CD4-positive, CD25-positive, alpha-beta regulatory T cell (primary cell): ENCODE measurements at regions not wholly inside any gene's neighbourhood (a gene's known extent, or its start where the extent isn't known, plus 50 kb on each side); places are given as distances from the start of the nearest gene placed in this dataset.

ENCODE experiments used
- ATAC-seq, 2 donors: fragments of 150-1000 bp; cut with Tn5 transposase; one replicate each; pipeline ENCODE4 v1.10.0; 2021; ENCODE audit warnings: low read depth in 2 of 2, moderate number of reproducible peaks in 2 of 2, moderate library complexity in 1 of 2
- DNase-seq, 3 donors: peaks; one replicate each; pipeline versions ENCODE4 v3.0.0 to v3.0.0-alpha.2; 2012 to 2022; ENCODE audit warnings: mixed read lengths in 1 of 3
- H3K27ac ChIP-seq: one replicate; pipeline ENCODE4 v1.7.0; 2013; ENCODE audit warnings: mild to moderate bottlenecking, low read length; ENCODE audit not compliant: insufficient read depth, poor library complexity, severe bottlenecking
- H3K27me3 ChIP-seq: one replicate; pipeline ENCODE4 v1.7.0; 2013; ENCODE audit warnings: low read length; ENCODE audit not compliant: control insufficient read depth, insufficient read depth
- H3K36me3 ChIP-seq: one replicate; pipeline ENCODE4 v1.7.0; 2013; ENCODE audit warnings: mild to moderate bottlenecking, low read length, moderate library complexity; ENCODE audit not compliant: control insufficient read depth, insufficient read depth
- H3K4me1 ChIP-seq: 2 replicates; pipeline ENCODE4 v1.7.0; 2013; ENCODE audit warnings: mild to moderate bottlenecking, low read length; ENCODE audit not compliant: insufficient read depth, control insufficient read depth, poor library complexity, severe bottlenecking
- H3K4me3 ChIP-seq: one replicate; pipeline ENCODE4 v1.7.0; 2013; ENCODE audit warnings: low read depth, mild to moderate bottlenecking, low read length, moderate library complexity
- H3K9me3 ChIP-seq, 2 experiments: 1 replicate in 1 of 2; 2 replicates in 1 of 2; pipeline ENCODE4 v1.7.0; 2013; ENCODE audit warnings: low read length in 2 of 2, mild to moderate bottlenecking in 1 of 2, moderate library complexity in 1 of 2; ENCODE audit not compliant: control insufficient read depth in 2 of 2
- H3K27ac Mint-ChIP-seq, 3 donors: one replicate each; pipeline ENCODE4 v1.8.0; 2020 to 2022; ENCODE audit warnings: mild to moderate bottlenecking in 3 of 3, mixed read lengths in 3 of 3, moderate library complexity in 2 of 3
- H3K27me3 Mint-ChIP-seq: one replicate; pipeline ENCODE4 v1.8.0; 2022; ENCODE audit warnings: mild to moderate bottlenecking, mixed read lengths
- H3K36me3 Mint-ChIP-seq: one replicate; pipeline ENCODE4 v1.8.0; 2020; ENCODE audit warnings: mixed read lengths
- H3K4me1 Mint-ChIP-seq, 4 donors: one replicate each; pipeline ENCODE4 v1.8.0; 2020 to 2022; ENCODE audit warnings: mixed read lengths in 4 of 4, mild to moderate bottlenecking in 1 of 4
- H3K4me3 Mint-ChIP-seq, 4 donors: one replicate each; pipeline ENCODE4 v1.8.0; 2020 to 2022; ENCODE audit warnings: mild to moderate bottlenecking in 4 of 4, mixed read lengths in 4 of 4, moderate library complexity in 3 of 4
- H3K9me3 Mint-ChIP-seq, 7 donors: one replicate each; pipeline ENCODE4 v1.8.0; 2020 to 2022; ENCODE audit warnings: mixed read lengths in 7 of 7, mild to moderate bottlenecking in 3 of 7, moderate library complexity in 2 of 7

DNA sequence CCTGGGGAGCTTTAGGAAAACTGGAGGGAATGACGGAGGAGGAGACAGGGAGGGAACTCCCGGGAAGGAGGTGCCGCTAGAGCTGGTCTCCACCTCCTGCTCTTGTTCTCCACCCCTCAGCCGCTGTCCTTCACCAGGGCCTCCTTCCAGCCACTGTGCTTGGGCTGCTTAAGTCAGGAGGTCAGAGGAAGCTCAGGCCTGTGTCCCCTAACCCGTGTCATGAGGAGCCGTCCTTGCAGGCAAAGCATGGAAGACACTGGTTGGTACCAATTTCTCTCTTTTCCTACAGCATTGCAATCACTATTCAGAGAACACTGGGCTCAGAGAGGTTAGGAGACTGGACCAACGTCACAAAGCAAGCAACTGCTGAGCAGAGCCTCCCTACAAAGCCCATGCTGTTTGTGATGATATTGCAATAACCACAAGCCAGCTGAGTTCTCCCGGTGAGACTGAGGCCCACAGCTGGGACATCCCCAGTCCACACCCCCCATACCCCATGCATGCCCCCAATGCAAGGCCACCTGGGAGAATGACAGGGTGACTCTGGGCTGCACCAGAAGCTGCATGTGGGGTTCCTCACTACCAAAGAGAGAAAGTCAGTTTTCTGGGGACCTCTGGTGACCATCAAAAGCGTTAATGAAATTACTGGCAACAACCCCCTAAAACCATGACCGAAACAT, 427.5 kb downstream of the NPHP4 start:
- H3K4me3 ChIP-seq = no peak overlapping the region
- peaks cover 0 to 3% of the 10 kb centered on the region in 2 experiments for H3K9me3 ChIP-seq
- H3K9me3 Mint-ChIP-seq = peaks cover 0 to 9% (median 2%) of the 10 kb centered on the region in 7 donors
- no peaks in the 10 kb centered on the region for H3K4me1 Mint-ChIP-seq
- no peaks in the 10 kb centered on the region for H3K4me1 ChIP-seq
- no peaks in the 10 kb centered on the region for H3K36me3 Mint-ChIP-seq
- H3K27ac Mint-ChIP-seq = no peak overlapping the region
- no peak for ATAC-seq
- H3K36me3 ChIP-seq = no peaks in the 10 kb centered on the region
- no peak overlapping the region for H3K4me3 Mint-ChIP-seq
- H3K27ac ChIP-seq = no peak overlapping the region
- H3K27me3 Mint-ChIP-seq = no peaks in the 10 kb centered on the region
- no peaks in the 10 kb centered on the region for H3K27me3 ChIP-seq
- no peak for DNase-seq

DNA sequence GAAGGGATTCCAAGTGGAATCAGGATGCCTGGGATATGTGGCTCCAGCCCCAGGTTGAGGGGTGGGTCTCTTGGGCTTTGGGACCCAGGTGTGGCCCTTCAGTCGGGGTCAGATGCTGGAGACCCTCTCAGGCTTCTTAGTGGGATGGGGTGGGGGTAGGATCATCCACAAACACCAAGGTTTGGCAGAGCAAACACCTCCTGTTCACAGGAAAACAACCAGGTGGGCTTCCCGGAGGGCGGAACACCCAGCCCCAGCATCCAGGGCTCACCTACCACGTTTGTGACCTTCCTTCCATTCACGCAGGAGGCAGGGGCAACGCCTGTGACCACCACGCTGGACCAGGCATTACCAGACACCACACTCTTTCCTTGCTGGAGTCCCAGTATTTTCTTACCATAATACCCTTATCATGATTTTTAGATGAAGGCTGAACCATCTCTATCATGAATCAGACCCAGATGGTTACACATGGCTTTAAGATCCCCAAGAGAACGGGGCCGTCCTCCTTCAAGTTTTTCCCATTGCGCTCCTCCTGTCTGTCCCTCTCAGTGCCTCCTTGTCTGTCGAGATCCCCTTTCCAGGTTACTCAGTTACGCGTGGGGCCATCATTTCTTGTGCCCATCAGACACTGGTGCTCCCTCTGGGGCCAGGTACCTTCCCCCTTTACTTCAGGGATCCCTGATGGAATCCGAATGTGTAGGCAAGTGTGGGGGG, 428.2 kb downstream of the NPHP4 start:
- no peak overlapping the region for H3K4me3 Mint-ChIP-seq
- DNase-seq = no peak
- Histone ChIP-seq H3K4me3 (no peak overlapping the region), H3K36me3 (no peaks in the 10 kb centered on the region), H3K4me1 (no peaks in the 10 kb centered on the region), H3K27ac (no peak overlapping the region), H3K27me3 (no peaks in the 10 kb centered on the region), H3K9me3 (no peaks in the 10 kb centered on the region)
- peaks cover 0 to 7% (median 2%) of the 10 kb centered on the region in 7 donors for H3K9me3 Mint-ChIP-seq
- ATAC-seq = no peak
- no peak overlapping the region for H3K27ac Mint-ChIP-seq
- H3K36me3 Mint-ChIP-seq = no peaks in the 10 kb centered on the region
- H3K27me3 Mint-ChIP-seq = no peaks in the 10 kb centered on the region
- no peaks in the 10 kb centered on the region for H3K4me1 Mint-ChIP-seq

DNA sequence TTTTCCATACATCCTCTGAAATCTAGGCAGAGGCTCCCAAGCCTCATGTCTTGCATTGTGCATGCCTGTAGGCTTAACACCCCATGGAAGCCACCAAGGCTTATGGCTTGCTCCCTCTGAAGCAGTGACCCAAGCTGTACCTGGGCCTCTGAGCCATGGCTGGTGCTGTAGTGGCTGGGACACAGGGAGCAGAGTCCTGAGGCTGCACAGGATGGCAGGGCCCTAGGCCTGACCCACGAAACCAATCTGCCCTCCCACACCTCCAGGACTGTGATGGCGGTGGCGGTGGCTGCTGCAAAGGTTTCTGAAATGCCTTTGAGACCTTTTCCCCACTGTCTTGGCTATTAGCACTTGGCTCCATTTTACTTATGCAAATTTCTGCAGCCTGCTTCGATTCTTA, 429.5 kb downstream of the NPHP4 start:
- Mint-ChIP-seq H3K4me1 (no peaks in the 10 kb centered on the region), H3K4me3 (no peak overlapping the region), H3K9me3 (peaks cover 0 to 14% (median 1%) of the 10 kb centered on the region in 7 donors), H3K27ac (no peak overlapping the region), H3K36me3 (peaks cover 5% of the 10 kb centered on the region), H3K27me3 (no peaks in the 10 kb centered on the region)
- no peak for ATAC-seq
- no peak for DNase-seq
- H3K4me3 ChIP-seq = no peak overlapping the region
- H3K27ac ChIP-seq = no peak overlapping the region
- H3K9me3 ChIP-seq = no peaks in the 10 kb centered on the region
- no peaks in the 10 kb centered on the region for H3K27me3 ChIP-seq
- no peaks in the 10 kb centered on the region for H3K36me3 ChIP-seq
- no peaks in the 10 kb centered on the region for H3K4me1 ChIP-seq

DNA sequence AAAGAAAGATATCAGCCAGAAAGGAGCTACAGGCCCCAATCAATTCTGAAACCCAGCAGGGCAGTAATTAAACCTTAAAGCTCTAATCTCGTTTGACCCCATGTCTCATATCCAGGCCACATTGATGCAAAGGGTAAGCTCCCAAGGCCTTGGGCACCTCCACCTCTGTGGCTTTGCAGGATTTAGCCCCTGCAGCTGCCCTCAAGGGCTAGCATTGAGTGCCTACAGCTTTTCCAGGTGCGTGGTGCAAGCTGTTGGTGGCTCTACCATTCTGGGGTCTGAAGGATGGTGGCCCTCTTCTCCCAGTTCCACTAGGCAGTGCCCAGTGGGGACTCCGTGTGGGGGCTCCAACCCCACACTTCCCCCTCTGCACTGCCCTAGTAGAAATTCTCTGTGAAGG, 429.9 kb downstream of the NPHP4 start:
- Mint-ChIP-seq H3K36me3 (peaks cover 5% of the 10 kb centered on the region), H3K4me1 (no peaks in the 10 kb centered on the region), H3K4me3 (no peak overlapping the region), H3K27ac (no peak overlapping the region), H3K9me3 (peaks cover 0 to 14% (median 1%) of the 10 kb centered on the region in 7 donors), H3K27me3 (peaks cover 3% of the 10 kb centered on the region)
- DNase-seq (no peak), ATAC-seq (no peak)
- Histone ChIP-seq H3K4me1 (no peaks in the 10 kb centered on the region), H3K27me3 (no peaks in the 10 kb centered on the region), H3K9me3 (no peaks in the 10 kb centered on the region), H3K27ac (no peak overlapping the region), H3K36me3 (no peaks in the 10 kb centered on the region), H3K4me3 (no peak overlapping the region)

DNA sequence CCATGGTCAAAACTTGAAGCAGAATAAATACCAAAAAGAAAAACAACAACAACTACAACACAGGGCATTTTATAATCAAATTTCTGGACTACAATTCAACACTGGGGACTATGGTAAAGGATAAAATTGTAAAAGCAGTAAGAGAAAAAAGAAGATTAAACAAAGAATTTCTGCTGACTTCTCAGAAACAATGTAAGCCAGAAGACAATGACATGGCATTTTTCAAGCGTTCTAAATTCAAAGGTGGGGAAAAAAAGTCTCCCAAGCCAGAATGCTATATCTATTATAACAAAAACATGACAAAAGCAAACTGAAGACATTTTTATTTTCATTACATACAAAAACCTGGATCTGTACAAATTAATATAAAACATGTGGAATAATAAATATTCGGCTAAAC, 433.1 kb downstream of the NPHP4 start:
- peaks cover 0 to 14% (median 2%) of the 10 kb centered on the region in 7 donors for H3K9me3 Mint-ChIP-seq
- H3K4me1 ChIP-seq = no peaks in the 10 kb centered on the region
- no peak for DNase-seq
- H3K36me3 Mint-ChIP-seq = peaks cover 5% of the 10 kb centered on the region
- H3K27ac ChIP-seq = no peak overlapping the region
- H3K4me1 Mint-ChIP-seq = no peaks in the 10 kb centered on the region
- peaks cover 5% of the 10 kb centered on the region for H3K27me3 Mint-ChIP-seq
- H3K4me3 Mint-ChIP-seq = no peak overlapping the region
- ATAC-seq = no peak
- H3K36me3 ChIP-seq = no peaks in the 10 kb centered on the region
- peak overlapping the region in 1 of 3 donors; percentile 48 for H3K27ac Mint-ChIP-seq
- H3K9me3 ChIP-seq = no peaks in the 10 kb centered on the region
- no peak overlapping the region for H3K4me3 ChIP-seq
- no peaks in the 10 kb centered on the region for H3K27me3 ChIP-seq

DNA sequence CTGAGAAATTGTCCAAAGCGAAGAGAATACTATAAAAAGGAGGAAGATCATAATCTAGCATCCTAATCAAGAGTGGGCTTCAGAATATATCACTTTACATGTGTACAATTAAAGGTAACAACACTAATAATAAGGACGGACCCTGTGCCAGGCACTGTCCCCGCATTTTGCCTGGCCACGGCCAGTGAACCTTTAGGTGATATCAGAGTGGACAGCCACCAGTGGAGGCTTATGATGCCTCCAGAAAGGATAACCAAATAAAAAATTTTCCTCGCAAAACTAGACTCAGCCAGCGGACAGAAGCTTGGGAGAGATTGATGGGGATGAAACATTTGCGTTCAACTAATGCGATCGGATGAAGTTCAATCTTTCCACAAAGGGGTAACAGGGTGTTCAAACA, 436.4 kb downstream of the NPHP4 start:
- ATAC-seq (no peak), DNase-seq (no peak)
- no peak overlapping the region for H3K4me3 Mint-ChIP-seq
- H3K9me3 Mint-ChIP-seq = peaks cover 0 to 14% (median 2%) of the 10 kb centered on the region in 7 donors
- peaks cover 5% of the 10 kb centered on the region for H3K36me3 Mint-ChIP-seq
- Histone ChIP-seq H3K9me3 (no peaks in the 10 kb centered on the region), H3K4me1 (no peaks in the 10 kb centered on the region), H3K27me3 (no peaks in the 10 kb centered on the region), H3K36me3 (no peaks in the 10 kb centered on the region), H3K4me3 (no peak overlapping the region), H3K27ac (no peak overlapping the region)
- H3K27me3 Mint-ChIP-seq = peaks cover 5% of the 10 kb centered on the region
- no peak overlapping the region for H3K27ac Mint-ChIP-seq
- no peaks in the 10 kb centered on the region for H3K4me1 Mint-ChIP-seq

DNA sequence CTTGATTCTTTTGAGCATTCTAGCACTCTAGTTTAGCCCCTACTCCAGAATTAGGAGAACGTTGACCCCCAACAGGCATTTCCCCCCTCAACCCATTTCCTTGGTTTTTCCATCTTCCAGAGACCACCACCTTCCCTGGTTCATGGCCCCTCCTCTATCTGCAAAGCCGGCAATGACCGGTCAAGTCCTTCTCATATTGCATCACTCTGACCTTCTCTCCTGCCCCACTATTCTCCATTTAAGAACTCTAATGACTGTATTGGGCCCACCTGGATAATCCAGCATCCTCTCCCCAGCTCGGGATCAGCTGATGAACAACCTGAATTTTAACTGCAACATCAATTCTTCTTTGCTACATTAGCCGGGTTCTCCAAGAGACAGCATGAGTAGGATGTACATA, 437.4 kb downstream of the NPHP4 start:
- Histone ChIP-seq H3K9me3 (no peaks in the 10 kb centered on the region), H3K27me3 (no peaks in the 10 kb centered on the region), H3K27ac (no peak overlapping the region), H3K4me1 (no peaks in the 10 kb centered on the region), H3K36me3 (no peaks in the 10 kb centered on the region), H3K4me3 (no peak overlapping the region)
- Mint-ChIP-seq H3K36me3 (peaks cover 5% of the 10 kb centered on the region), H3K4me3 (no peak overlapping the region), H3K27me3 (peaks cover 12% of the 10 kb centered on the region), H3K9me3 (peaks cover 0 to 14% (median 3%) of the 10 kb centered on the region in 7 donors), H3K27ac (no peak overlapping the region), H3K4me1 (no peaks in the 10 kb centered on the region)
- DNase-seq (no peak), ATAC-seq (no peak)

DNA sequence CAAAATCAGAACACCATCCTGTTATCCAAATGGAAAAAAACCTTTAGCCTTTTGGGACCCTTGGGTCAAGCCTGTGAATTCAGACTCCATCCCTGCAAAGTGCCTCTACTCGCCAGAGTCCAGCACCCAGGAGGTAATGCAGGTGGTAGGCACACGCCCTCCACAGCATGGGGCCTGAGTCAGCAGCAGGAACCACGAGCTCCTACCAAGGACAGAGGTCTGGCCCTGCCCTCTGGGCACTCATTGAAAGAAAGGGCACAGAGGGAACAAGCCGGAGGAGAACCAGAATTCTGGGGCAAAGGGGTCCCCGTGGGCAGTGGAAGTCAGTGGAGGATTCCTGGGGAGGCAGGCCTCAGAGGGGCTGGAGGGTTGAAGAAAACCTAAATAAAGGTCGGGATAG, 438.1 kb downstream of the NPHP4 start:
- H3K27ac ChIP-seq = no peak overlapping the region
- Mint-ChIP-seq H3K9me3 (peaks cover 0 to 13% (median 3%) of the 10 kb centered on the region in 7 donors), H3K4me3 (no peak overlapping the region), H3K36me3 (peaks cover 5% of the 10 kb centered on the region), H3K27me3 (peaks cover 19% of the 10 kb centered on the region), H3K27ac (peak overlapping the region in 1 of 3 donors; percentile 62), H3K4me1 (no peaks in the 10 kb centered on the region)
- H3K4me3 ChIP-seq = no peak overlapping the region
- no peaks in the 10 kb centered on the region for H3K9me3 ChIP-seq
- H3K27me3 ChIP-seq = no peaks in the 10 kb centered on the region
- no peaks in the 10 kb centered on the region for H3K4me1 ChIP-seq
- DNase-seq (no peak), ATAC-seq (no peak)
- no peaks in the 10 kb centered on the region for H3K36me3 ChIP-seq
